ENCODE measurements at regions not wholly inside any gene's neighbourhood (a gene's known extent, or its start where the extent isn't known, plus 50 kb on each side); places are given as distances from the start of the nearest gene placed in this dataset.

DNA sequence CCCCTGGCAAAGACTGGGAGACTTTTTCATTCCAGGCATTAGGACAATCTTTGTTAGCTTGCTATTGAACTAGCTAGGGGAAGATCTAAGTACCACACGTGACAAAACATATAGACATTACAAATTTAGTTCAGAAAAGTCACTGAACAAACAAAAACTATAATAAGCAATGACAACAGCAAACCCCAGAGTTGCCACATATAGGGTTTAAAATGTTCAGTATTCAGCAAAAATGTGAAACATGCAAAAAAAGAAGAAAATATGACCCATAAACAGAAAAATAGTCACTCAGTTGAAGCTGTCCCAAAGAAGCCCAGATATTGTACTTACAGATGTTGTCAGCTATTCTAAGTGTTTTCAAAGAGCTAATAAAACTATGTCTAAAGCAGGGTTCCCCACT, 431.1 kb upstream of the CDH2 start:
- no peak for TF ChIP-seq POLR2A (IDR thresholded peaks at IDR 0.05)
- TF ChIP-seq, protein P1, sequence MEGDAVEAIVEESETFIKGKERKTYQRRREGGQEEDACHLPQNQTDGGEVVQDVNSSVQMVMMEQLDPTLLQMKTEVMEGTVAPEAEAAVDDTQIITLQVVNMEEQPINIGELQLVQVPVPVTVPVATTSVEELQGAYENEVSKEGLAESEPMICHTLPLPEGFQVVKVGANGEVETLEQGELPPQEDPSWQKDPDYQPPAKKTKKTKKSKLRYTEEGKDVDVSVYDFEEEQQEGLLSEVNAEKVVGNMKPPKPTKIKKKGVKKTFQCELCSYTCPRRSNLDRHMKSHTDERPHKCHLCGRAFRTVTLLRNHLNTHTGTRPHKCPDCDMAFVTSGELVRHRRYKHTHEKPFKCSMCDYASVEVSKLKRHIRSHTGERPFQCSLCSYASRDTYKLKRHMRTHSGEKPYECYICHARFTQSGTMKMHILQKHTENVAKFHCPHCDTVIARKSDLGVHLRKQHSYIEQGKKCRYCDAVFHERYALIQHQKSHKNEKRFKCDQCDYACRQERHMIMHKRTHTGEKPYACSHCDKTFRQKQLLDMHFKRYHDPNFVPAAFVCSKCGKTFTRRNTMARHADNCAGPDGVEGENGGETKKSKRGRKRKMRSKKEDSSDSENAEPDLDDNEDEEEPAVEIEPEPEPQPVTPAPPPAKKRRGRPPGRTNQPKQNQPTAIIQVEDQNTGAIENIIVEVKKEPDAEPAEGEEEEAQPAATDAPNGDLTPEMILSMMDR (IDR thresholded peaks at IDR 0.05), result no peak

Data from uterus (tissue), 2 donors.